Activated T-helper 2 cell treated with anti-CD3 and anti-CD28 coated beads, Interferon-gamma antibody, Interleukin-2, Interleukin-4, amounts not matched to agents 10 μg/mL and 5 μg/mL and 100 μg/mL, durations not matched to agents 14 hours and 24 hours and 36 hours (primary cell): ENCODE measurements at regions not wholly inside any gene's neighbourhood (a gene's known extent, or its start where the extent isn't known, plus 50 kb on each side); places are given as distances from the start of the nearest gene placed in this dataset.

ENCODE experiments used
- DNase-seq: peaks from one replicate; pipeline ENCODE4 v3.0.0; 2021; ENCODE audit warnings: low spot score
- H3K27ac Mint-ChIP-seq: one replicate; pipeline ENCODE4 v1.8.0; 2021; ENCODE audit warnings: mixed read lengths
- H3K27me3 Mint-ChIP-seq: one replicate; pipeline ENCODE4 v1.8.0; 2021; ENCODE audit warnings: low read depth, mixed read lengths
- H3K36me3 Mint-ChIP-seq: one replicate; pipeline ENCODE4 v1.8.0; 2021; ENCODE audit warnings: low read depth, mixed read lengths
- H3K4me1 Mint-ChIP-seq: one replicate; pipeline ENCODE4 v1.8.0; 2021; ENCODE audit warnings: low read depth, mixed read lengths
- H3K4me3 Mint-ChIP-seq: one replicate; pipeline ENCODE4 v1.8.0; 2021; ENCODE audit warnings: low read depth, mild to moderate bottlenecking, moderate library complexity, mixed read lengths
- H3K9me3 Mint-ChIP-seq: one replicate; pipeline ENCODE4 v1.8.0; 2021; ENCODE audit warnings: mixed read lengths
- intact Hi-C: fragments of 100-400 bp; cut with micrococcal nuclease; formaldehyde crosslinking; loops from one replicate; pipeline ENCODE4 v1.15.1; 2023

DNA sequence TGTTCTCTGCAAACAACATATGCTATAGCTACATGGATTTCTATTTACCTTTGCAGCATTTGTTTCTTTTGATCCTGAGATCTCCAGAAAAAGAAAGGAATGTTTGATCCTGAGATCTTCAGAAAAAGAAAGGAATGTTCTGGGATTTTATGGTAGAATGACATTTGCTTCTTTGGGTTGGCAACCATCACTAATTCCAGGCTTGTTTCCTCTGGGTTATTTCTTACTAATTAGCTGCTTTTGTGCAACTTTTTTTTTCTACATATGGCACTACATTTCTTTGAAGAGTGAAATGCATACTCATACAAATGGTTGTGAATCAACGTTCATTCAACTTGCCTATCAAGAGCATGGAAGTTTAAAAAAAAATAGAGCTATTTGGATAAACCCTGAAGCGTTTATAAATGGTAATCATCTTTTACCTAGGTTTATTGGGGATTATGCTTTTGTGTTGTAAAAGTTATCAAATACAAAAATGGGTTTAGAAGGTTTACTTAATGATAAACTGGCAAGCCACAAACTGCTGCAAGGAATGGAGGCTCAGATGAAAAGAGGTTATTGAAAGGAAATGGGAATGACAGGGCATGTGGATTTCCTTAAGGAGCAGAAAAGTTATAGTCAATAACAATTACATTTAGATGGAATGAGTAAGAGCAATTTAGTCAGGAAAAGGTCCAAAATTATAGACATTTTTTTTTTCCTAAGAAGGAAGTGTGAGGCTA is 95.6 kb upstream of the PCDH18 start:
- no peaks in the 10 kb centered on the region for H3K4me1 Mint-ChIP-seq
- H3K27me3 Mint-ChIP-seq = no peaks in the 10 kb centered on the region
- no peaks in the 10 kb centered on the region for H3K36me3 Mint-ChIP-seq
- no peak overlapping the region for H3K27ac Mint-ChIP-seq
- H3K4me3 Mint-ChIP-seq = no peak overlapping the region
- no peak for DNase-seq
- intact Hi-C loops = no loop called here
- no peaks in the 10 kb centered on the region for H3K9me3 Mint-ChIP-seq

DNA sequence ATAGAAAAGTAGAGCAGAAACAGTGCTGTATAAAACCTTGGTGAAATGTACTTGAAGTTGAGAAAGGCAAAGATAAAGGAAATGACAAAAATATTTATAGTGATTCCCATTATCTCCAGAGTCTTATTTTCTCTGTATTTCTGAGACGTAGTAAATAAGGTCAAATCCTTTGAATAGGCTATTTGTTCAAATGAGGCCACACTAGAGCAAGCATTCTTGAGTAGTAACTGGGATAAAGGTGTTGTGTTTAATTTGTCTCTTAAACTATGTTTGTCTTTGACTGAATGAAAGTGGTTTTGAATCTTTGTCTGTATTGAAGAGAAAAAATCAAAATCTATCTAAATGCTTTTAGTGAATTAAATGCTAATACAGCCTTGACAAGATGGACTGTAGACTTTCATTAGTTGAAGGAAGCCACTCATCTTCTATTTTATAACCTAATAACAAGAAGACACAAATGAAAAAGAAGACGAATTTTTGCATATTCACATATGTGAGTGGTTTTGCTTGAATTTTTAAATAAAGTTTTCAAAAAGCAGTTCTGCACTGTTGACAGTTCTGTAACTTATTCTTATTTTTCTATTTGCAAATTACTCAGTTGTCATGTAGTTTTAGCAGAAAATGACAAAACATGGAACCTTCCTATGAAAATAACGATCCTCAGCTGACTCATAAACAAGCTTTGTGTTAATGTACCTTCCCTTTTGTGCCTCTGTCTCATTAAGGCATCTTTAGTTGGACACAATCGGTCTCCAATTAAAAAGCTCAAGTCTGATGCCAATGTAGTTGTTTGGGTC is 94.8 kb upstream of the PCDH18 start:
- intact Hi-C loops = no loop called here
- Mint-ChIP-seq H3K4me1 (no peaks in the 10 kb centered on the region), H3K4me3 (no peak overlapping the region), H3K27me3 (no peaks in the 10 kb centered on the region), H3K36me3 (no peaks in the 10 kb centered on the region), H3K27ac (no peak overlapping the region), H3K9me3 (no peaks in the 10 kb centered on the region)
- no peak for DNase-seq

DNA sequence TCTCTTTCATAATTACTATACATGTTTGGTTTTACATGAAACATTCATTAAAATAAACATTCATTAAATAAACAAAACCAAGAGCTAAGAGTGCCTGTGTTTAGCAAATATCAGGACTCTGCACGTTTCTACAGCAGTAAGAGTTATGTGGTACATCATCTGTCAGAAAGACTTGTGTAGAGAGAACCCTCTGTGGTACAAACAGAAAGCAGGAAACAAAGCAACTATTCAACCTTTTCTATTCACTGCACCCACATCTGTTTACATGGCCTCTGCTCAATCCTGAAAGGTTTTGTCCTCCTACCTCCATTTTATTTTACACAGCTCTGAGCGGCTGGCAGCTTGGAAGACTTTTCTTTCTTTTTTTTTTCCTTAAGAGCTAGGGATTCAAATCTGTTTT is 90.7 kb upstream of the PCDH18 start:
- Mint-ChIP-seq H3K4me3 (no peak overlapping the region), H3K27ac (no peak overlapping the region), H3K9me3 (peaks cover 5% of the 10 kb centered on the region), H3K36me3 (no peaks in the 10 kb centered on the region), H3K27me3 (no peaks in the 10 kb centered on the region), H3K4me1 (no peaks in the 10 kb centered on the region)
- intact Hi-C loops = no loop called here
- DNase-seq = no peak

DNA sequence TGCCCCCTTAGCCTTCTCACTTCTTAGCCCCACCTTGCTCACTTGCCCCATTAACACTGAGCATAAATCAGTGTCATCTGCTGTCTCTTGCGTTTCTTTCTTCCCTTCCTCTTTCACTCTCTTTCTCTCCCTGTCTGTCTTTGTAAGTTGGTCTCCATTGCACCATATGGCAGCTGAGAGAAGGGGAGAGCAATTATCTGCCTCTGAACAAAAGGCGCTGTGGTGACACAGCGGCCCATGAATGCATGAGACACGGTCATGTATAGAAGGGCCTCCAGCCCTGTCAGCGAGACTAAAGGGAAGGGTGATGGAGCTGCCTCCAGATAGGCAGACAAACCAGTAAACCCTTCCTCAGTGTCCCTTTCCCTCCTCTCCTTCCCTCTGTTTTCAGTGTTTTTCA is 88.8 kb upstream of the PCDH18 start:
- Mint-ChIP-seq H3K27me3 (no peaks in the 10 kb centered on the region), H3K4me1 (no peaks in the 10 kb centered on the region), H3K9me3 (peaks cover 7% of the 10 kb centered on the region), H3K36me3 (no peaks in the 10 kb centered on the region), H3K27ac (no peak overlapping the region), H3K4me3 (no peak overlapping the region)
- intact Hi-C loops = no loop called here
- no peak for DNase-seq

DNA sequence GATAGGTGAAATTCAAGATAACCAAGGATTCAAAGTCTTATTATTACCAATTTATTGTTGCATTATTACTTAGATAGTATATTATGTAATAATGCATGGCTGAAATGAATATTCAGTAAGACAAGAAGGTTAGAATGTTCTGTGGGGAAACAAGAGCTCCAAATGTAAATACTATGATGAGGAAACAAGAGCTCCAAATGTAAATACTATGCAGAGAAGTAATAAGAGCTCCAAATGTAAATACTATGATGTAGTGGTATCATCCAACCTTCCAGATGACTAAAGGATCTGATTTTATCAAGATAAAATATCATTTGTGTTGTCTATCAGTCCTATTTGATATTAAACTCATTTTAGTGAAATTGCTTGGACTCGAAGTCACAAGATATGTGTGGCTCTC is 82.2 kb upstream of the PCDH18 start:
- Mint-ChIP-seq H3K4me3 (no peak overlapping the region), H3K27me3 (no peaks in the 10 kb centered on the region), H3K9me3 (peaks cover 7% of the 10 kb centered on the region), H3K27ac (no peak overlapping the region), H3K4me1 (no peaks in the 10 kb centered on the region), H3K36me3 (no peaks in the 10 kb centered on the region)
- intact Hi-C loops = no loop called here
- DNase-seq = no peak

DNA sequence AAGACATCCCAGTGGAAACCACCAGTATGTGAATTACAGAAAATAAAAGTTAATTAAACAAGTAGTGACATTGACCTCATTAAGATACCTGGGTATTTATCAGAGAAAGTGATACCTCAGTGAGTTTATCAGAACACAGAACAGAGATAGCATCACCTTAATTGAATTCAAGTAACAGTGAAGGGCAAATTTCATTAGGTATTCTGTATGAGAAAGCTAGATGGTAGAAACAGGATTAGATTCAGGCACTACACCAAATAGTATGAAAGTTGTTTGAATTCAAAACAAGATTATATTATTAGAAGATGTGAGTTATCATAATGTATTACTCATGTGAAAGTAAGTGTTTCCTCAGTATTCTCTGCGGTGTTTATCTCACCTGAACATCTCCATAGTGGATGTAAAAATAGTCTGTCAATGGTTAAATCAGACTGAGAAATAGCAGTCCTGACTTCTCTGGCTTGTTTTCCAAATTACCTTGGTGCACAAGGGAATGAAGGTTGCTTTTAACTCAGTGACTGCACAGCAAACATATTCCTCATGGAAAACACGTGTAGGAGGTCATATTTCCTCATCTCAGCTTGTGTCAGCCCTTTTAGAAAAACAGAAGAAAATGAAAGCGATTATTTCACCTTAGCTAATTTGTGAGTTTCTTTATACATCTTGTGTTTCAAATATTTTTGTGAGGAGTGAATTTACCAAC is 79.9 kb upstream of the PCDH18 start:
- no peak overlapping the region for H3K4me3 Mint-ChIP-seq
- no peaks in the 10 kb centered on the region for H3K9me3 Mint-ChIP-seq
- H3K36me3 Mint-ChIP-seq = no peaks in the 10 kb centered on the region
- intact Hi-C loops = no loop called here
- no peaks in the 10 kb centered on the region for H3K27me3 Mint-ChIP-seq
- no peak for DNase-seq
- H3K27ac Mint-ChIP-seq = no peak overlapping the region
- H3K4me1 Mint-ChIP-seq = no peaks in the 10 kb centered on the region

DNA sequence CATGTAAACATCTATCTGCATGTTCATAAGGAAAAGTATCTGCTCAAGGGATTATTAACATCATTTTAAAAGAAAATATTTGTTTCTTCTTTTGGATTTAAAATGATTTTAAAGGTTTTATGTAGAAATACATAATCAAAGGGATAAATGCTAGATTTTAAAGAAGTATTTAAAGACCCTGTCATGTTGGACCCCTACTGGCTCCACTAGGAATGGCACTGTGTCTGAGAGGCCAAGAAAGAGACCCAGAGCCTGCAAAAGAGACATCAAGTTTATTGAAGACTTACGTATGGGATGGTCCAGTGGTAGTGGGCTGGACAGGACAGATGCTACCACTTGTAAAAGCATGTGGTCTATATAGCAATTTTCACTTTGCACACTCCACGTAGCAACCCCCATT is 78.7 kb upstream of the PCDH18 start:
- H3K4me3 Mint-ChIP-seq = no peak overlapping the region
- no peaks in the 10 kb centered on the region for H3K4me1 Mint-ChIP-seq
- H3K27me3 Mint-ChIP-seq = no peaks in the 10 kb centered on the region
- no peak overlapping the region for H3K27ac Mint-ChIP-seq
- intact Hi-C loops = no loop called here
- no peak for DNase-seq
- no peaks in the 10 kb centered on the region for H3K36me3 Mint-ChIP-seq
- no peaks in the 10 kb centered on the region for H3K9me3 Mint-ChIP-seq

DNA sequence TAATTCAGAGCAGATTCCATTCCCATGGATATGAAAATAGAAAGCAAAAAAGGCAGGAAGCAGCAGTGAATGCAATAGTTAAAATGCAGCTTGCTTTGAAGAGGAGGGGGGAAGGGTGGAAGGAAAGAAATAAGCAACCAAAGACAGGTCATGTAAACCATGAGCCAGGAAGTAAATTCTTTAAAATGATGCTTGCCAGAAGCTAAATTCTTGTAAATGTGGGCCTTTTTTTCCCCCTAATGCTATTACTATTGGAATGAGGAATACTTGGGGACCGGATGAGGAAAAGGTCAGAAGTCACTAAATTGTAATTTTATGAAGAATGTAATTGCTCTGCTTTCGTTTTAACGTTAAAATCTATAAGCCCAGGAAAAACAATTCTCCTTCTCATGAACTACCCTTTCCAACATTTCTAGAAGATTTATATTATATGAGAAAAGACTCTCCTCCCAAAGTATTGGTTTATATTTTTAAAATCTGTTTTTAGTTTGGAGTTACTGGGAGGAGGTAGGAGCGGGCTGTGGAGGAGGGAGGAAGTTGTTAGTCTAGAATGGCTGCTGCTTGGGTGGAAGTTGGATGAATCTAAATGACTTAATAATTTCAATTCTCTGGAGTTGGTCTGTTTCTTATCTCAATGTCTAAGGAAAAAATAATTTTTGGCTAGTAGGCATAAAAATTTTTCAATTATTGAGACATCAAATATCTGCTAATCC is 77.6 kb upstream of the PCDH18 start:
- Mint-ChIP-seq H3K27me3 (no peaks in the 10 kb centered on the region), H3K9me3 (peaks cover 2% of the 10 kb centered on the region)
- intact Hi-C loops = no loop called here

DNA sequence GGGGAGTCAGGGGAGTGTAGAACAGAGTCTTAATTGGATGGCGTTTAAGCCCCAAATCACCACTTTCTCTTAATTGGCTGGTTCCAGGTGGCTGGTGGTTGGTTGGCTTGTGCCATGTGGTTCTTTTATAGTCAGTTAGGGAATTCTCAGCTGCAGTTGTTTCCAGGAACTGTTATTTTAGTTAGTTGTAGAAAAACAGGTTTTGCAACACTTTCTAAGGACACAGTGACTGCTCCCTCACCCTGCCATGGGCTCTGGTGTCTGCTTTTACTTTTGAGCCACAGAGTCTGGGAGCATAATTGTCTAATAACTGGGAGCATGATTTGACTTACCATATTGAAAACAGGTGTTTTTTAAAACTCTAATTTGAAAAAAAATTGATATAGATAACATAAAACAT is 75.8 kb upstream of the PCDH18 start:
- Mint-ChIP-seq H3K27ac (no peak overlapping the region), H3K27me3 (no peaks in the 10 kb centered on the region), H3K36me3 (no peaks in the 10 kb centered on the region), H3K4me3 (no peak overlapping the region), H3K4me1 (no peaks in the 10 kb centered on the region), H3K9me3 (peaks cover 6% of the 10 kb centered on the region)
- intact Hi-C loops = no loop called here
- no peak for DNase-seq

More for the DNA sequence above, 77.6 kb upstream of the PCDH18 start:
- H3K4me3 Mint-ChIP-seq = no peak overlapping the region
- H3K36me3 Mint-ChIP-seq = no peaks in the 10 kb centered on the region
- H3K27ac Mint-ChIP-seq = no peak overlapping the region
- no peaks in the 10 kb centered on the region for H3K4me1 Mint-ChIP-seq
- DNase-seq = no peak

DNA sequence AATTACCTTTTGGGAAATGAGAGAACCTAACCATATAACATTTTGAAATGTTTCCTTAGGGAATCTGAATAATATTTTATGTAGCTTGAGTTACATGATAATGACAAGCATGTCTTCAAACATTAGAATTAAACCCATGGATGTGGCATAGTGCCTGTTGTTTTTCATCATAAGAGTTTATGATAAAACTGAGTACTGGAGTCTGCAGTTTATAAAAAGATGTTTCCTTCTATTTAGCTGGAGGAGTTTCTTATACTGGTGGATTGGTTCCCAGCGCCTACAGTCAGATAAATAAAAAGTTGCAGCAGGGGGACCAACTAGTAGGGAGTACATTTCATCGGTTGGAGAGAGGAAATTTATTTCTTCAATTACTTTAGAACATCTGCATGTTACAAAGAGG is 70.1 kb upstream of the PCDH18 start:
- Mint-ChIP-seq H3K27me3 (no peaks in the 10 kb centered on the region), H3K9me3 (peaks cover 6% of the 10 kb centered on the region), H3K27ac (no peak overlapping the region), H3K36me3 (no peaks in the 10 kb centered on the region), H3K4me3 (no peak overlapping the region), H3K4me1 (no peaks in the 10 kb centered on the region)
- intact Hi-C loops = no loop called here
- DNase-seq = no peak

DNA sequence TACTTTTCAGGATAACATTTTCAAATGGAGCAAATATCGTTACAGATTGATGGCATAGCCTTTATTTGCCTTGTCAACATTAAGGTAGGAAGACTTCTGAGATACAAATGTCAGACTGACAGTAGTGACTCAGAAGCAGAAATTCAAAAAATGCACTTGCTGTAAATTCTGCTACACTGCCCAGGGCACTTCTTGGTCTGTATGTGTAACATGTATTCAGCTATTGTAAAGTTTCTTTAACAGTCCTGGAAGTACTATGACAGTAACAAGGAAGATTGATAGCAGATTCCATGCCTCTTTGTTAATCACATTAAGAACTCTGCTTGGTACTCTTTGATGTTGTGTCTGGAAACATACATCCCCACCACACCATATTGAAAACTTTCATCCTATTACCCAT is 69.6 kb upstream of the PCDH18 start:
- no peak for DNase-seq
- H3K36me3 Mint-ChIP-seq = no peaks in the 10 kb centered on the region
- H3K9me3 Mint-ChIP-seq = peaks cover 6% of the 10 kb centered on the region
- no peak overlapping the region for H3K4me3 Mint-ChIP-seq
- no peaks in the 10 kb centered on the region for H3K4me1 Mint-ChIP-seq
- H3K27ac Mint-ChIP-seq = no peak overlapping the region
- H3K27me3 Mint-ChIP-seq = no peaks in the 10 kb centered on the region
- intact Hi-C loops = no loop called here

DNA sequence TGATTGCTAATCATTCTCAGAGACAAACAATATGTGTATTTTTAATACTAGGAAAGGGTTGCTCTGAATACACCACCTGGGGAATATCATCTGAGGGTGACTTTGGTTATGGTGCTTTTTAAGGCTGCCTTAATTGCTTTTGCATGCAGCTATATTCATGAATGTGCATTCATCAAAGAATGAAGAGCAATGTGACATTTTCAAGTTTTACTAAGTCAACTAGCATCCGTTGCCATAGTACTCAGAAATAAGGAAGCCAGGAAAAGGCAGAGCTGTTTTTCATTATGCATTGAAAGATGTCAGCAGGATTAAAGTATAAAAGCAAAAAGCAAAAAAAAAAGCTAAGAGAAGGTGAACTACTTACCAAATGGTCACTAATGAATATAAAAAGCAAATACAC is 67.4 kb upstream of the PCDH18 start:
- intact Hi-C loops = no loop called here
- no peaks in the 10 kb centered on the region for H3K4me1 Mint-ChIP-seq
- H3K27me3 Mint-ChIP-seq = no peaks in the 10 kb centered on the region
- no peaks in the 10 kb centered on the region for H3K36me3 Mint-ChIP-seq
- H3K27ac Mint-ChIP-seq = no peak overlapping the region
- H3K9me3 Mint-ChIP-seq = peaks cover 3% of the 10 kb centered on the region
- DNase-seq = no peak
- no peak overlapping the region for H3K4me3 Mint-ChIP-seq
